Endothelial cell of umbilical vein (primary cell): ENCODE measurements at regions not wholly inside any gene's neighbourhood (a gene's known extent, or its start where the extent isn't known, plus 50 kb on each side); places are given as distances from the start of the nearest gene placed in this dataset.

Experiments
- BruUV-seq: library from RNA; stranded (reverse); fragments of 400-500 nt; replicated peaks from 2 replicates; lab custom pipeline; 2021; lab: Mats Ljungman, UMichigan
- CTCF ChIA-PET: fragments of 300-600, 350-600 bp; sonication (Branson Sonifier 250); formaldehyde crosslinking; loops from one replicate; lab custom pipeline; 2021; ENCODE audit warnings: antibody characterized with exemption, inconsistent platforms; lab: Charles Lee
- POLR2A ChIA-PET: fragments of 300-600, 350-600 bp; sonication (Branson Sonifier 250); formaldehyde crosslinking; loops from one replicate; lab custom pipeline; 2021; ENCODE audit warnings: antibody characterized with exemption, inconsistent platforms; lab: Charles Lee
- DNase-seq: peaks from one replicate; pipeline ENCODE4 v3.0.0-alpha.2; 2011; ENCODE audit warnings: low read depth, low spot score
- FAIRE-seq: peaks from 2 replicates; lab custom pipeline; 2011; peaks lifted over from hg19 to GRCh38; lab: Jason Lieb, UNC
- H2AFZ ChIP-seq: 2 replicates; pipeline ENCODE4 v1.6.0; 2012; ENCODE audit warnings: low read depth, low read length, control low read depth, inconsistent platforms
- H3K27ac ChIP-seq: 2 replicates; pipeline ENCODE4 v1.5.1; 2011; ENCODE audit warnings: low read depth, mild to moderate bottlenecking, control low read depth, low read length, moderate library complexity; ENCODE audit not compliant: insufficient read depth
- H3K27me3 ChIP-seq, 2 experiments: 2 replicates each; pipeline versions ENCODE4 v1.6.0 to v1.6.1; 2011; ENCODE audit warnings: low read length in 2 of 2, mixed read lengths in 1 of 2; ENCODE audit not compliant: control insufficient read depth in 2 of 2, insufficient read depth in 2 of 2
- H3K36me3 ChIP-seq, 2 experiments: 2 replicates in 1 of 2; 3 replicates in 1 of 2; pipeline ENCODE4 v1.5.1; 2011; ENCODE audit warnings: low read length in 2 of 2, mild to moderate bottlenecking in 1 of 2, moderate library complexity in 1 of 2; ENCODE audit not compliant: control insufficient read depth in 2 of 2, insufficient read depth in 2 of 2; ENCODE audit errors: extremely low read depth in 1 of 2
- H3K4me1 ChIP-seq: 3 replicates; pipeline ENCODE4 v1.5.1; 2011; ENCODE audit warnings: mild to moderate bottlenecking, low read length; ENCODE audit not compliant: control insufficient read depth, insufficient read depth; ENCODE audit errors: extremely low read depth
- H3K4me2 ChIP-seq: 2 replicates; pipeline ENCODE4 v1.6.1; 2011; ENCODE audit warnings: low read length, control low read depth, mixed read lengths; ENCODE audit not compliant: insufficient read depth
- H3K4me3 ChIP-seq, 3 experiments: fragments of 200-600 bp in 1 of 3; sonication (generic), shearing (Covaris generic) in 1 of 3; replicated peaks in 1 of 3; 2 replicates each; pipeline ENCODE4 v1.5.1; 2011 to 2016; ENCODE audit warnings: control low read depth in 3 of 3, low read length in 3 of 3, mild to moderate bottlenecking in 2 of 3, inconsistent platforms in 1 of 3, low read depth in 1 of 3, moderate library complexity in 1 of 3; ENCODE audit not compliant: insufficient read depth in 1 of 3
- H3K79me2 ChIP-seq: 2 replicates; pipeline ENCODE4 v1.6.0; 2012; ENCODE audit warnings: low read length, inconsistent platforms; ENCODE audit not compliant: control insufficient read depth, insufficient read depth
- H3K9ac ChIP-seq: replicated peaks from 2 replicates; pipeline ENCODE3; 2011; ENCODE audit warnings: low read length, control low read depth; ENCODE audit not compliant: insufficient read depth; ENCODE audit errors: extremely low read depth
- H3K9me1 ChIP-seq: replicated peaks from 3 replicates; pipeline ENCODE4 v1.6.0; 2011; ENCODE audit warnings: mild to moderate bottlenecking, low read length; ENCODE audit not compliant: control insufficient read depth, insufficient read depth; ENCODE audit errors: extremely low read depth
- H3K9me3 ChIP-seq: replicated peaks from 2 replicates; pipeline ENCODE4 v1.5.1; 2012; ENCODE audit warnings: low read length, inconsistent platforms; ENCODE audit not compliant: control insufficient read depth, insufficient read depth
- H4K20me1 ChIP-seq: replicated peaks from 2 replicates; pipeline ENCODE3; 2011; ENCODE audit warnings: mild to moderate bottlenecking, low read length; ENCODE audit not compliant: control insufficient read depth, insufficient read depth; ENCODE audit errors: extremely low read depth
- CTCF ChIP-seq, 2 donors: IDR thresholded peaks; 1 replicate in 1 of 2; 2 replicates in 1 of 2; pipeline ENCODE4 v1.5.1; 2011; ENCODE audit warnings: low read length in 2 of 2, mild to moderate bottlenecking in 2 of 2, moderate library complexity in 2 of 2, control low read depth in 1 of 2, inconsistent platforms in 1 of 2, low read depth in 1 of 2; ENCODE audit not compliant: insufficient read depth in 1 of 2; ENCODE audit errors: extremely low read depth in 1 of 2
- EZH2 ChIP-seq: IDR thresholded peaks from 2 replicates; pipeline ENCODE4 v1.6.1; 2012; ENCODE audit warnings: borderline replicate concordance, low read depth, mild to moderate bottlenecking, moderate library complexity, low read length, inconsistent platforms; ENCODE audit not compliant: severe bottlenecking
- FOS ChIP-seq: IDR thresholded peaks from 2 replicates; pipeline ENCODE4 v1.6.1; 2011; ENCODE audit warnings: mild to moderate bottlenecking, low read length, moderate library complexity, borderline replicate concordance; ENCODE audit not compliant: insufficient read depth
- GATA2 ChIP-seq: IDR thresholded peaks from 2 replicates; pipeline ENCODE4 v1.7.0; 2011; ENCODE audit warnings: low read depth, mild to moderate bottlenecking, moderate library complexity, mixed read lengths, low read length; ENCODE audit not compliant: insufficient read length, insufficient read depth
- JUN ChIP-seq: IDR thresholded peaks from 2 replicates; pipeline ENCODE4 v1.6.1; 2011; ENCODE audit warnings: borderline replicate concordance, low read depth; ENCODE audit not compliant: insufficient read length, insufficient read depth
- MYC ChIP-seq: IDR thresholded peaks from one replicate; pipeline ENCODE4 v1.6.1; 2011; ENCODE audit warnings: mild to moderate bottlenecking, low read depth, low read length
- POLR2A ChIP-seq: IDR thresholded peaks from 2 replicates; pipeline ENCODE4 v1.6.1; 2012; ENCODE audit warnings: low read depth, mild to moderate bottlenecking, control low read depth, low read length
- POLR2AphosphoS5 ChIP-seq: IDR thresholded peaks from 2 replicates; pipeline ENCODE4 v1.6.1; 2012; ENCODE audit warnings: low read depth, mild to moderate bottlenecking, control low read depth, low read length, moderate library complexity; ENCODE audit not compliant: insufficient read depth
- dilution Hi-C: fragments of 300-500 bp; cut with MboI; formaldehyde crosslinking; loops from one replicate; pipeline ENCODE4 v1.15.0; 2019; ENCODE audit warnings: low sequenced_read_pairs; ENCODE audit not compliant: extremely low pct_ligation_motif_present
- intact Hi-C: fragments of 100-400 bp; cut with micrococcal nuclease; formaldehyde crosslinking; loops from one replicate; pipeline ENCODE4 v1.10.0; 2022
- TF ChIP-seq, protein P1 (sequence below): IDR thresholded peaks from 2 replicates; pipeline ENCODE4 v1.6.1; 2011; ENCODE audit not compliant: insufficient read depth, insufficient read length

DNA sequence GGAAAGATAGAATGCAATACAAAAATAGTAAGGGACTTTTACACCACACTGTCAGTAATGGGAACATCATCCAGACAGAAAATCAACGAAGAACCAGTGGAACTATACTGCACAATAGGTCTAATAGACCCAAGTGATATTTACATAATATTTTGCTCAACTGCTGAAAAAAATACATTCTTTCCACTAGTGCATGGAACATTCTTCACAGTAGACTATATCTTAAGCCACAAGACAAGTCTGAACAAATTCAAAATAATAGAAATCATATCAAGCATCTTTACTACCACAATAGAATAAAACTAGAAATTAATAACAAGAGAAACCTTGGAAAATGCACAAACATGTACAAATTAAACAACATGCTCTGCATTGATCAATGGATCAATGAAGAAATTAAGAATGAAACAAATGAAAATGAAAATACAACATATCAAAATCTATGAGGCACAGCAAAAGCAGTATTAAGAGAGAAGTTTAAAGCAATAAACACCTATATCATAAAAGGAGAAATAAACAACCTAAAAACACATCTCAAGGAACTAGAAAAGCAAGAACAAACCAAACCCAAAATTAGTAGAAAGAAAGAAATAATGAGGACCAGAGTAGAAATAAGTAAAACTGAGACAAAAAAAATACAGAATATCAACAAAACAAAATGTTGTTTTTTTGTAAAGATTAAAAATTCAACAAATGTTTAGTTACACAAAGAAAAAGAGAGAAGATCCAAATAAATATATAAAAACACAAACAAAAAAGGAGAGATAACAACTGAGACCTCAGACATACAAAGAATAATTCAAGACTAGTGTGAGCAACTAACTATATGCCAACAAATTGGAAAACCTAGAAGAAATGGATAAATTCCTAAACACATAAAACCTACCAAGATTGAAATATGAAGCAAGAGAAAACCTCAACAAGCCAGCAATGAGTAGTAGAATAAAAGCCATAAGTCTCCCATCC lies 51.5 kb upstream of the ANTXR2 start:
- ChIA-PET POLR2A (no interaction called here), CTCF (interaction anchor here (0.7 to 4.1 kb wide), 16 partner anchors 12 to 1083 kb away, joined by 3 to 104 read pairs (median 4); partner anchors contain the start of gene ANTXR2)
- dilution Hi-C loops (no loop called here), intact Hi-C loops (loop anchor here (1.0 to 5.0 kb wide), 3 partner anchors 60 to 207 kb away; no protein-coding TSS in a partner anchor)
- Histone ChIP-seq H3K4me3 (no peak overlapping the region), H4K20me1 (no peaks in the 10 kb centered on the region), H3K9me3 (no peaks in the 10 kb centered on the region), H2AFZ (peak overlapping the region; percentile 41), H3K27ac (no peak overlapping the region), H3K27me3 (no peaks in the 10 kb centered on the region), H3K9me1 (no peaks in the 10 kb centered on the region), H3K4me2 (no peak overlapping the region), H3K9ac (no peak overlapping the region), H3K79me2 (no peaks in the 10 kb centered on the region), H3K36me3 (no peaks in the 10 kb centered on the region), H3K4me1 (peaks cover 41% of the 10 kb centered on the region)
- TF ChIP-seq JUN (no peak), CTCF (IDR thresholded peaks at IDR 0.05; ENCODE audit: extremely low read depth in 1 of 2, insufficient read depth in 1 of 2, low read depth in 1 of 2, low read length in 2 of 2) (no peak), POLR2A (no peak), MYC (no peak), POLR2AphosphoS5 (no peak), GATA2 (no peak), FOS (no peak), EZH2 (no peak)
- TF ChIP-seq, protein P1, sequence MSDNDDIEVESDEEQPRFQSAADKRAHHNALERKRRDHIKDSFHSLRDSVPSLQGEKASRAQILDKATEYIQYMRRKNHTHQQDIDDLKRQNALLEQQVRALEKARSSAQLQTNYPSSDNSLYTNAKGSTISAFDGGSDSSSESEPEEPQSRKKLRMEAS = no peak
- no peak for FAIRE-seq
- no peak for DNase-seq
- BruUV-seq = no TSS peak
